K562 (cell line): ENCODE measurements at regions not wholly inside any gene's neighbourhood (a gene's known extent, or its start where the extent isn't known, plus 50 kb on each side); places are given as distances from the start of the nearest gene placed in this dataset.

ENCODE experiments used
- ATAC-seq: fragments of 200-7000 bp; cut with Tn5 transposase; 3 replicates; pipeline ENCODE4 v1.9.1; 2020; ENCODE audit warnings: moderate library complexity
- BruUV-seq: library from RNA; stranded (reverse); fragments of 400-500 nt; replicated peaks from 2 replicates; lab custom pipeline; 2021; lab: Mats Ljungman, UMichigan
- CTCF ChIA-PET: fragments of 300-600 bp; formaldehyde crosslinking; extraction: SDS; loops from one replicate; lab custom pipeline; 2021; ENCODE audit warnings: low intra/inter-chr PET ratio; lab: Yijun Ruan, JAX
- POLR2A ChIA-PET: fragments of 300-600, 350-650 bp; sonication (Branson Sonifier 250); formaldehyde crosslinking; extraction: SDS; loops from one replicate; lab custom pipeline; 2021; ENCODE audit warnings: antibody characterized with exemption, inconsistent platforms; lab: Yijun Ruan, JAX
- DNase-seq, 4 experiments: peaks; one replicate each; pipeline versions ENCODE4 v3.0.0 to v3.0.0-alpha.2; 2011 to 2018; ENCODE audit warnings: low spot score in 3 of 4, mixed read lengths in 3 of 4; ENCODE audit errors: extremely low read depth in 1 of 4
- FAIRE-seq: peaks from 2 replicates; lab custom pipeline; 2011; peaks lifted over from hg19 to GRCh38; lab: Jason Lieb, UNC
- H2AFZ ChIP-seq: 2 replicates; pipeline ENCODE4 v1.6.0; 2011; ENCODE audit warnings: low read depth, low read length, control low read depth, inconsistent platforms
- H3K27ac ChIP-seq: fragments of 200-600 bp; 3 replicates; pipeline ENCODE4 v1.8.0; 2011; ENCODE audit warnings: low read depth, mild to moderate bottlenecking, control low read depth, inconsistent platforms, low read length, moderate library complexity, mixed read lengths; ENCODE audit errors: extremely low read depth
- H3K27me3 ChIP-seq, 2 experiments: fragments of 300-600 bp in 1 of 2; 2 replicates in 1 of 2; 3 replicates in 1 of 2; pipeline versions ENCODE4 v1.6.0 to v1.8.0; 2011; ENCODE audit warnings: inconsistent platforms in 2 of 2, low read length in 2 of 2, mild to moderate bottlenecking in 1 of 2, mixed read lengths in 1 of 2, moderate library complexity in 1 of 2; ENCODE audit not compliant: control insufficient read depth in 2 of 2, insufficient read depth in 2 of 2
- H3K36me3 ChIP-seq: fragments of 300-600 bp; 3 replicates; pipeline ENCODE4 v1.8.0; 2011; ENCODE audit warnings: mild to moderate bottlenecking, low read length, inconsistent platforms; ENCODE audit not compliant: control insufficient read depth, insufficient read depth
- H3K4me1 ChIP-seq, 2 experiments: fragments of 200-600 bp in 1 of 2; replicated peaks in 1 of 2; 2 replicates in 1 of 2; 3 replicates in 1 of 2; pipeline versions ENCODE4 v1.5.1 to v1.8.0; 2011; ENCODE audit warnings: inconsistent platforms in 2 of 2, low read length in 2 of 2, mild to moderate bottlenecking in 1 of 2, mixed read lengths in 1 of 2, moderate library complexity in 1 of 2; ENCODE audit not compliant: control insufficient read depth in 2 of 2, insufficient read depth in 2 of 2
- H3K4me2 ChIP-seq: 2 replicates; pipeline ENCODE4 v1.6.1; 2011; ENCODE audit warnings: low read length, control low read depth, inconsistent platforms, mixed read lengths; ENCODE audit not compliant: insufficient read depth
- H3K4me3 ChIP-seq: fragments of 200-600 bp; sonication (generic), shearing (Covaris generic); 2 replicates; pipeline ENCODE4 v1.5.1; 2016; ENCODE audit warnings: control low read depth, inconsistent platforms
- H3K79me2 ChIP-seq: fragments of 200-600 bp; 3 replicates; pipeline ENCODE4 v1.8.0; 2011; ENCODE audit warnings: low read length, inconsistent platforms; ENCODE audit not compliant: control insufficient read depth, insufficient read depth
- H3K9ac ChIP-seq, 2 experiments: 2 replicates each; pipeline versions ENCODE4 v1.6.0 to v1.6.1; 2011; ENCODE audit warnings: low read depth in 2 of 2, low read length in 2 of 2, control low read depth in 1 of 2, inconsistent platforms in 1 of 2, mild to moderate bottlenecking in 1 of 2, mixed read lengths in 1 of 2; ENCODE audit not compliant: insufficient read depth in 1 of 2
- H3K9me1 ChIP-seq: one replicate; pipeline ENCODE4 v1.6.0; 2011; ENCODE audit warnings: inconsistent platforms, mild to moderate bottlenecking, low read length, moderate library complexity; ENCODE audit not compliant: control insufficient read depth, insufficient read depth
- H3K9me3 ChIP-seq: replicated peaks from 2 replicates; pipeline ENCODE4 v1.5.1; 2011; ENCODE audit warnings: low read depth, low read length, inconsistent platforms; ENCODE audit not compliant: control insufficient read depth, insufficient read depth
- H4K20me1 ChIP-seq: replicated peaks from 2 replicates; pipeline ENCODE4 v1.6.1; 2011; ENCODE audit warnings: low read length, inconsistent platforms, mixed read lengths; ENCODE audit not compliant: control insufficient read depth, insufficient read depth
- BRD9 ChIP-seq: fragments of 450-650 bp; IDR thresholded peaks from 2 replicates; pipeline ENCODE4 v1.6.1; 2018; ENCODE audit warnings: low read depth; ENCODE audit not compliant: partially characterized antibody
- NKRF ChIP-seq: fragments of 450-650 bp; IDR thresholded peaks from 2 replicates; pipeline ENCODE4 v1.6.1; 2016; ENCODE audit warnings: borderline replicate concordance
- TGIF2 ChIP-seq: sonication (generic); formaldehyde crosslinking; IDR thresholded peaks from 2 replicates; pipeline ENCODE4 v1.8.1; 2022; ENCODE audit warnings: mild to moderate bottlenecking, missing genetic modification reagents, moderate library complexity
- VEZF1 ChIP-seq: fragments of 200-800 bp; sonication (Bioruptor generic); IDR thresholded peaks from 2 replicates; pipeline ENCODE4 v1.6.1; 2017; ENCODE audit warnings: missing genetic modification characterization, missing compliant biosample characterization
- ZNF280A ChIP-seq: fragments of 450-650 bp; IDR thresholded peaks from 2 replicates; pipeline ENCODE4 v1.6.1; 2018; ENCODE audit warnings: mild to moderate bottlenecking, low read depth; ENCODE audit not compliant: partially characterized antibody
- WGBS: fragments of 100-300 bp; shearing (Covaris generic); methylation state at CpG from one replicate; pipeline ENCODE4 v1.1.6; 2016; ENCODE audit warnings: low coverage, mixed read lengths; ENCODE audit not compliant: insufficient coverage; ENCODE audit errors: missing lambda C conversion rate; 5-methylcytosine and 5-hydroxymethylcytosine counted together
- in situ Hi-C: fragments of 300-500 bp; cut with MboI; formaldehyde crosslinking; loops from 4 replicates; pipeline ENCODE4 v1.15.0; 2018; ENCODE audit warnings: inconsistent platforms, mixed read lengths
- intact Hi-C: fragments of 100-400 bp; cut with micrococcal nuclease; formaldehyde crosslinking; loops from 2 replicates; pipeline ENCODE4 v1.14.2; 2022

DNA sequence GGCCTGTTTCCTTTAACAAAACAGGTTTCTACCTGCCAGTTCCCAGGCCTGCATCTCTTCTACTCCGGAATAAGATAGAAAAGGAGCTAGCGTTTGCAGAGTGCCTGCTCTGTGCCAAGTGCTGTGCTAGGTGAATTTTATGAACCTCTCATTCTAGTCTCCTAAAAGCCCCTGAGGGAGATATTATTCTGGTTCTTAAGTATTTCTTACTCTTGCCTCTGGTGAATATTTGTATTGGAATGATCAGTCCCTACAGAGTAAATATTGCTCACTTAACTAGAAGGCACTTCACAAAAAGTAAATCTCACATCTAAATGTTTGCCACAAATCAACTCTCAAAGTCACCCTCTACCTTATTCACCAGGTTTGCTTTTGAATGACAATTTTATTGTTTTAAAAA lies 227.1 kb downstream of the AUH start (continued):
- no peak for TF ChIP-seq NKRF

- Histone ChIP-seq H3K27ac (no peak overlapping the region), H2AFZ (no peak overlapping the region), H3K27me3 (no peaks in the 10 kb centered on the region), H4K20me1 (no peaks in the 10 kb centered on the region)
- no TSS peak for BruUV-seq
- no peak for TF ChIP-seq TGIF2 (CRISPR knock-in tag)
- no peak for TF ChIP-seq BRD9
- no peak for TF ChIP-seq VEZF1 (CRISPR knock-in tag)
- no peak for TF ChIP-seq ZNF280A
- TF ChIP-seq, all 486 proteins: peak for 0
- FAIRE-seq = no peak
- no peaks in the 10 kb centered on the region; a peak in 1 of 5 replicates for H3K4me1 ChIP-seq
- ChIA-PET CTCF (no interaction called here), POLR2A (no interaction called here)
- ATAC-seq = no peak
- no peaks in the 10 kb centered on the region for H3K79me2 ChIP-seq
- no peak overlapping the region for H3K4me2 ChIP-seq
- no peak for DNase-seq
- no peak overlapping the region for H3K4me3 ChIP-seq
- 8% methylated on average over 1 of the region's 1 CpG for WGBS
- H3K9ac ChIP-seq = no peak overlapping the region
- intact Hi-C loops = no loop called here
- H3K36me3 ChIP-seq = no peaks in the 10 kb centered on the region
- H3K9me3 ChIP-seq = no peaks in the 10 kb centered on the region
- H3K9me1 ChIP-seq = no peaks in the 10 kb centered on the region
- in situ Hi-C loops = no loop called here
Observed at GRCh38 chr9:91137391-91137790, 224.3 kb downstream of the AUH start.
